Prostate gland (tissue), 2 donors: ENCODE measurements at regions not wholly inside any gene's neighbourhood (a gene's known extent, or its start where the extent isn't known, plus 50 kb on each side); places are given as distances from the start of the nearest gene placed in this dataset.

Source experiments
- DNase-seq: peaks from one replicate; pipeline ENCODE4 v3.0.0-alpha.2; 2019; ENCODE audit warnings: low spot score
- H3K27ac ChIP-seq, 2 donors: fragments of 200-600 bp; sonication (generic); 2 replicates each; pipeline ENCODE4 v1.5.1; 2017 to 2019
- H3K27me3 ChIP-seq: fragments of 200-600 bp; sonication (generic); replicated peaks from 2 replicates; pipeline ENCODE4 v1.5.1; 2019; ENCODE audit not compliant: insufficient read depth
- H3K36me3 ChIP-seq, 2 donors: fragments of 200-600 bp; sonication (generic); 1 replicate in 1 of 2; 2 replicates in 1 of 2; pipeline versions ENCODE4 v1.5.1 to v1.8.1; 2017 to 2019
- H3K4me1 ChIP-seq: fragments of 200-600 bp; sonication (generic); replicated peaks from 2 replicates; pipeline ENCODE4 v1.5.1; 2019
- H3K4me3 ChIP-seq, 2 donors: fragments of 200-600 bp; sonication (generic); 2 replicates each; pipeline ENCODE4 v1.5.1; 2017 to 2019
- H3K9me3 ChIP-seq: fragments of 200-600 bp; sonication (generic); 2 replicates; pipeline ENCODE4 v1.5.1; 2017
- POLR2A ChIP-seq: fragments of 450-650 bp; IDR thresholded peaks from one replicate; pipeline ENCODE4 v1.6.1; 2016; ENCODE audit warnings: antibody characterized with exemption, mild to moderate bottlenecking
- POLR2AphosphoS5 ChIP-seq: sonication (generic); formaldehyde crosslinking; IDR thresholded peaks from one replicate; pipeline ENCODE4 v1.6.1; 2017; ENCODE audit warnings: antibody characterized with exemption
- WGBS: methylation state at CpG from one replicate; pipeline ENCODE4 v1.1.5; 2018; 5-methylcytosine and 5-hydroxymethylcytosine counted together
- intact Hi-C: fragments of 100-400 bp; cut with DNase I; formaldehyde crosslinking; loops from one replicate; pipeline ENCODE4 v1.14.2; 2022
- TF ChIP-seq, protein P1 (sequence below), 4 experiments: fragments of 200-600 bp in 2 of 4; fragments of 450-650 bp in 2 of 4; sonication (generic) in 2 of 4; IDR thresholded peaks; 1 replicate in 3 of 4; 2 replicates in 1 of 4; pipeline ENCODE4 v1.5.1; 2016 to 2019; ENCODE audit warnings: antibody characterized with exemption in 4 of 4, mild to moderate bottlenecking in 2 of 4, moderate library complexity in 2 of 4

DNA sequence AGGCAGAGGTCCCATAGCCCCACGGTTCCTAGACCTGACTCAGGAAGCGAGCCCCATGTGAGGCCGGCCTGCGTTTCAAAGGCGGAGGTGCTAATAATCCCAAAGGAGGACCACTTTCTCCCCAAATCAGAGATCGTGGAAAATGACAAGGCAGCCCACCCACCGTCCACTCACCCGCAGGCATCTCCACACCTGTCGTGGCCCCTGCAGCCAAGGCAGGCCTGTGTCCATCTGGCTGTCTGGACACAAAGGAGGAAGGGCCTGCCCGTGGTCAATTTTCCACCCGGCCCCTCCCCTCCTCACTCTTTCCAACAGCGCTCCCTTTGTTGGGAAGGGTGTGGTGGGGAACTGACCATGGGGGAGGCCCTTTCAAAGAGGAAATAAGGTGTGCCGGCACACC is 125.3 kb upstream of the TMEM132D start:
- H3K27ac ChIP-seq = no peak overlapping the region
- H3K4me1 ChIP-seq = no peaks in the 10 kb centered on the region
- no peaks in the 10 kb centered on the region for H3K9me3 ChIP-seq
- intact Hi-C loops = no loop called here
- WGBS = 83% methylated on average over 12 of the region's 13 CpGs
- TF ChIP-seq POLR2AphosphoS5 (no peak), POLR2A (no peak)
- TF ChIP-seq, protein P1, sequence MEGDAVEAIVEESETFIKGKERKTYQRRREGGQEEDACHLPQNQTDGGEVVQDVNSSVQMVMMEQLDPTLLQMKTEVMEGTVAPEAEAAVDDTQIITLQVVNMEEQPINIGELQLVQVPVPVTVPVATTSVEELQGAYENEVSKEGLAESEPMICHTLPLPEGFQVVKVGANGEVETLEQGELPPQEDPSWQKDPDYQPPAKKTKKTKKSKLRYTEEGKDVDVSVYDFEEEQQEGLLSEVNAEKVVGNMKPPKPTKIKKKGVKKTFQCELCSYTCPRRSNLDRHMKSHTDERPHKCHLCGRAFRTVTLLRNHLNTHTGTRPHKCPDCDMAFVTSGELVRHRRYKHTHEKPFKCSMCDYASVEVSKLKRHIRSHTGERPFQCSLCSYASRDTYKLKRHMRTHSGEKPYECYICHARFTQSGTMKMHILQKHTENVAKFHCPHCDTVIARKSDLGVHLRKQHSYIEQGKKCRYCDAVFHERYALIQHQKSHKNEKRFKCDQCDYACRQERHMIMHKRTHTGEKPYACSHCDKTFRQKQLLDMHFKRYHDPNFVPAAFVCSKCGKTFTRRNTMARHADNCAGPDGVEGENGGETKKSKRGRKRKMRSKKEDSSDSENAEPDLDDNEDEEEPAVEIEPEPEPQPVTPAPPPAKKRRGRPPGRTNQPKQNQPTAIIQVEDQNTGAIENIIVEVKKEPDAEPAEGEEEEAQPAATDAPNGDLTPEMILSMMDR (IDR thresholded peaks at IDR 0.05) = no peak
- H3K36me3 ChIP-seq = no peaks in the 10 kb centered on the region
- no peaks in the 10 kb centered on the region for H3K27me3 ChIP-seq
- DNase-seq = no peak
- no peak overlapping the region for H3K4me3 ChIP-seq

DNA sequence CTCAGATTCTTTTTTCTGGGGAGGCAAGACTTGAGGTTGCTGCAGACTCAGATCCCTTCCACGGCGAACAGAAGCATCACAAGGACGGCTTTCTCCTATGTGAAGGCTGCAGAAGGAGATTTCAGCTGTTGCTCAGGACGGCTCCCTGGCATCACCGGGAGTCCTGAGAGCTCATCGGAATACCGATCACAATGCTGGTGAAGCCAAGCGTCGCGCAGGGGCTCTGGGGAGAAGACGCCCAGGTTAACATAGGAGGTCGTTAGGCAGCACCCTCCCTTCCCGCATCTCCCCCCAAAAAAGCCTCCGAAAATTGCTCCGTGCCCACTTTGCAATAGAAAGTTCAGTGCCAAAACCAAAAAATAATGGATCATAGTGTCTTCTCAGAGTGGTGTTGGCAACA is 127.2 kb upstream of the TMEM132D start:
- Histone ChIP-seq H3K27ac (no peak overlapping the region), H3K36me3 (no peaks in the 10 kb centered on the region), H3K27me3 (no peaks in the 10 kb centered on the region), H3K9me3 (no peaks in the 10 kb centered on the region), H3K4me3 (no peak overlapping the region), H3K4me1 (no peaks in the 10 kb centered on the region)
- no peak for DNase-seq
- intact Hi-C loops = no loop called here
- WGBS = 80% methylated on average over 15 of the region's 15 CpGs
- TF ChIP-seq, protein P1 (IDR thresholded peaks at IDR 0.05) = no peak
- TF ChIP-seq POLR2AphosphoS5 (no peak), POLR2A (no peak)

DNA sequence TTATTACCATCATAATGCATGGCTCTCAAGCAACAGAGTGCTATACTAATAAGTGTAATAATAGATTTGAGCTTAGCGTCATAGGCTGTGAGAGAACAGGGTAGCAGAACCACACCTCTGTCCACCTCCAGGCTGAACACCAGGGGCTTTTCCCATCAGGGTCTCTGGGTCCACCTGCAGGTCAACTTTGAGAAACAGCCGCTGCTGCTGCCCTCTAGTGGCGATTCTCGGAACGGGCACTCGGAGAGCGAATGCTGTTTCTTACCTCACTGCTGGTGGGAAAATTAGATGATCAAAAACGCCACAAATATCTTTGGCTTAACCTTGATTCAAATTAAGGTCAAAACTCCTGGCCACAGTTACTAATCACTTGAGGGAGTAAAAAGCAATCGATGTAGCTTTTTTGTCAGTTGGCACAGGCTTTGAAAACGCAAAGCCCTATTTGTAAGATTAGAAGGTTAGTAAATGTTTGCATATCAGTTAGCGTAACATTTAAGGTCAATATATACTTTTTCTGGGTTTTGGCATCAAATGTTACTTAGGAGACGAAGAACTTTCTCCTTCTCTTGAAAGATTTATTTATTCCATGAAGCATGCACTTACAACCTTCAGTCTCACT is 127.9 kb upstream of the TMEM132D start:
- Histone ChIP-seq H3K27me3 (no peaks in the 10 kb centered on the region), H3K36me3 (no peaks in the 10 kb centered on the region), H3K4me3 (no peak overlapping the region), H3K4me1 (no peaks in the 10 kb centered on the region), H3K9me3 (no peaks in the 10 kb centered on the region), H3K27ac (no peak overlapping the region)
- no peak for DNase-seq
- 21% methylated on average over 12 of the region's 12 CpGs for WGBS
- intact Hi-C loops = no loop called here
- TF ChIP-seq POLR2A (no peak), POLR2AphosphoS5 (no peak)
- TF ChIP-seq, protein P1 (IDR thresholded peaks at IDR 0.05) = peak; percentile 46 to 70 (median 66)

DNA sequence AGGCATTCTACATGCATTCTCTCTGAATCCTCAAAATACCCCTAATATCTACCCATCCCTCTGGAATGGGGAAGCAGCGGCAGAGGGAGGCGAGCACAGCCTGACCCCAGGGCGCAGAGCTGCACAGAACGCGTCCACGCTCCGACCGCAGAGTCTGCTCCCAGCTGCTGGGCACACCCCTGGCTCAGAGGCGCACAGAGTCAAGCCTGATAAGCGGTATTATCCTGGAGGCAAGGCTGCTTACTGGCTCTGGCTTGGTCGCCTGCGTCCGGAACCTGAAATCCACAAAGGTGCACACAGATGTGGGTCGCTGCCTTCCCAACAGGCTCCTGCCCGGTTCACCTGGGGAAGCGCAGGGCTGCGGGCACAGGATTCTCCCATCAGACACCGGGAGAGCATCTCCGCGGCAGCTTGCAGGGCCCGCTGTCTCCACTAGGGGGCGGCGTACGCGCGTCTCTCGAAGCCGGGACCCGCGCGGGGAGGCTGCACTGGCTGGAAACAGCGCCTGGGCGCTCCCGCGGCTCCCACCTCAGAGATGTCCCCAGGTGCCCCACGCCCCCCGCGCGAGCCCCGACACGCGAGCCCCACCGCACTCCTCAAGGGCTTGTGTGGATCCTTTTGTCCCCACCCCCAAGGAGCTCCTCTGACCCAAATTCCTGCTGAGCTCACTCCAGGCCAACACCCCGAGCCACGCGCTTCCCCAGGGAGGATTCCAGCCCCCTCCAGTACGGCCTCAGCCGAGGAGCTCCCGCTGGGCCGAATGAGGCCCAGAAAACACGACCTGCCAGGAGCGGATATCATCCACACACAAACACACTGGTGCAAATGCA is 120.1 kb upstream of the FZD10 start:
- H3K9me3 ChIP-seq = no peaks in the 10 kb centered on the region
- no peak for TF ChIP-seq POLR2AphosphoS5
- TF ChIP-seq, protein P1 (IDR thresholded peaks at IDR 0.05) = peak; percentile 85 to 92 (median 88)
- peak; percentile 59 for DNase-seq
- no peak overlapping the region for H3K4me3 ChIP-seq
- peaks cover 12% of the 10 kb centered on the region for H3K4me1 ChIP-seq
- 10% methylated on average over 48 of the region's 52 CpGs for WGBS
- H3K36me3 ChIP-seq = no peaks in the 10 kb centered on the region
- no peaks in the 10 kb centered on the region for H3K27me3 ChIP-seq
- no peak overlapping the region for H3K27ac ChIP-seq
- intact Hi-C loops = no loop called here
